CD4-positive, alpha-beta T cell (primary cell): ENCODE measurements at regions not wholly inside any gene's neighbourhood (a gene's known extent, or its start where the extent isn't known, plus 50 kb on each side); places are given as distances from the start of the nearest gene placed in this dataset.

ENCODE experiments used
- ATAC-seq: fragments of 200-7000 bp; cut with Tn5 transposase; one replicate; pipeline ENCODE4 v1.10.0; 2022; ENCODE audit warnings: mild to moderate bottlenecking; ENCODE audit not compliant: poor library complexity
- CTCF ChIA-PET: fragments of 350-600 bp; sonication (Branson Sonifier 250); formaldehyde crosslinking; loops from one replicate; lab custom pipeline; 2021; ENCODE audit warnings: antibody characterized with exemption, inconsistent platforms; lab: Charles Lee
- POLR2A ChIA-PET: fragments of 350-600 bp; sonication (Branson Sonifier 250); formaldehyde crosslinking; loops from one replicate; lab custom pipeline; 2021; ENCODE audit warnings: antibody characterized with exemption, inconsistent platforms; lab: Charles Lee
- DNase-seq, 14 experiments: peaks; one replicate each; pipeline ENCODE4 v3.0.0-alpha.2; 2013 to 2020; ENCODE audit warnings: mixed read lengths in 2 of 14
- H3K27ac ChIP-seq, 2 donors: one replicate each; pipeline versions ENCODE4 v1.5.1 to v1.7.0; 2013; ENCODE audit warnings: low read length in 2 of 2, low read depth in 1 of 2, mild to moderate bottlenecking in 1 of 2
- H3K27me3 ChIP-seq, 2 experiments: 1 replicate in 1 of 2; 2 replicates in 1 of 2; pipeline versions ENCODE4 v1.6.1 to v1.7.0; 2013; ENCODE audit warnings: low read length in 2 of 2, control low read depth in 1 of 2, mild to moderate bottlenecking in 1 of 2, moderate library complexity in 1 of 2; ENCODE audit not compliant: insufficient read depth in 2 of 2, control insufficient read depth in 1 of 2
- H3K36me3 ChIP-seq: one replicate; pipeline ENCODE4 v1.6.1; 2013; ENCODE audit warnings: low read length, control low read depth; ENCODE audit not compliant: insufficient read depth
- H3K4me1 ChIP-seq: one replicate; pipeline ENCODE4 v1.6.1; 2013; ENCODE audit warnings: low read length, control low read depth; ENCODE audit not compliant: insufficient read depth
- H3K4me3 ChIP-seq: one replicate; pipeline ENCODE4 v1.5.1; 2013; ENCODE audit warnings: mild to moderate bottlenecking, low read length, moderate library complexity
- H3K9me3 ChIP-seq, 2 experiments: 1 replicate in 1 of 2; 2 replicates in 1 of 2; pipeline versions ENCODE4 v1.6.1 to v1.7.0; 2013; ENCODE audit warnings: low read length in 2 of 2, mild to moderate bottlenecking in 2 of 2, control low read depth in 1 of 2, moderate library complexity in 1 of 2; ENCODE audit not compliant: control insufficient read depth in 1 of 2, insufficient read depth in 1 of 2
- H3K27ac Mint-ChIP-seq: one replicate; pipeline ENCODE4 v1.8.0; 2020; ENCODE audit warnings: mixed read lengths
- H3K27me3 Mint-ChIP-seq: one replicate; pipeline ENCODE4 v1.8.0; 2021; ENCODE audit warnings: mixed read lengths
- H3K36me3 Mint-ChIP-seq: one replicate; pipeline ENCODE4 v1.8.0; 2021; ENCODE audit warnings: low read depth, mixed read lengths
- H3K4me1 Mint-ChIP-seq: one replicate; pipeline ENCODE4 v1.8.0; 2021; ENCODE audit warnings: low read depth, mixed read lengths
- H3K4me3 Mint-ChIP-seq: one replicate; pipeline ENCODE4 v1.8.0; 2020; ENCODE audit warnings: mild to moderate bottlenecking, mixed read lengths
- H3K9me3 Mint-ChIP-seq: one replicate; pipeline ENCODE4 v1.8.0; 2020; ENCODE audit warnings: mixed read lengths
- intact Hi-C, 2 experiments: fragments of 100-400 bp; cut with DNase I in 1 of 2; cut with micrococcal nuclease in 1 of 2; formaldehyde crosslinking; loops; one replicate each; pipeline versions ENCODE4 v1.15.1 to v1.9.0; 2023 to 2025; cut with DNase I, micrococcal nuclease
- TF ChIP-seq, protein P1 (sequence below): fragments of 200-600 bp; IDR thresholded peaks from one replicate; pipeline ENCODE4 v1.8.0; 2022; ENCODE audit warnings: antibody characterized with exemption, mild to moderate bottlenecking

DNA sequence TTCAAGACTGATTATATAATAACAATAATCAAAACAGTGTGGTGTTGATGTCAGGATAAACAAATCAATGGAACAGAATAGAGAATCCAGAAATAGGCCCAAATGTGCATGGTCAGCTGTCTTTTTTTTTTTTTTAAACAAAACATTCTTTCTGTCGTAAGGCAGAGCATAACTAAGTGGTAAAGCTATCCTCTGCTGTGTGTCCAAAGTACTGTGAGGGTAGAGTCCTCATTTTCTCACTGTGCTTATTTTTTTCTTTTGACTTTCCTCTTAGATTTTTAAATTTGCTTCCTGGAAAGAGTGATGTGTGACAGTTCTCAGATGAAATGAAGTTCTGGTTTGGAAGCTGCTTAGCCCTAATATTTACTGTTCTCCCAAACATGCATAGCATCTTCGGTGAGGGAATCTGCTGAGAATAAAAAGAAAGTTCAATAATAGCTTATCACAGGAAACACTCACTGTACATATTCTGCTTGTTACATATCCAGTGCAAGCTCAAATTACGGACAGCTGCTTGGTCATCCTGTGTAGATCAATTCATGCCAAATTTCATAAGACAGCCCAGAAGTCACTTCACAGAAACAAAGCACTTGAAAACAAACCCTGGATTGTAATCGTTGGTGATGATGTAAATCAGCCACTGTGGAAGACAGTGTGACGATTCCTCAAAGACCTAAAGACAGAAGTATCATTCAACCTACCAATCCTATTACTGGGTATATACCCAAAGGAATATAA lies 423.9 kb downstream of the NEBL start:
- H3K4me3 ChIP-seq = no peak overlapping the region
- no peaks in the 10 kb centered on the region for H3K4me1 Mint-ChIP-seq
- no peak overlapping the region for H3K27ac ChIP-seq
- no peaks in the 10 kb centered on the region for H3K36me3 ChIP-seq
- no peaks in the 10 kb centered on the region for H3K36me3 Mint-ChIP-seq
- intact Hi-C loops = no loop called here
- TF ChIP-seq, protein P1, sequence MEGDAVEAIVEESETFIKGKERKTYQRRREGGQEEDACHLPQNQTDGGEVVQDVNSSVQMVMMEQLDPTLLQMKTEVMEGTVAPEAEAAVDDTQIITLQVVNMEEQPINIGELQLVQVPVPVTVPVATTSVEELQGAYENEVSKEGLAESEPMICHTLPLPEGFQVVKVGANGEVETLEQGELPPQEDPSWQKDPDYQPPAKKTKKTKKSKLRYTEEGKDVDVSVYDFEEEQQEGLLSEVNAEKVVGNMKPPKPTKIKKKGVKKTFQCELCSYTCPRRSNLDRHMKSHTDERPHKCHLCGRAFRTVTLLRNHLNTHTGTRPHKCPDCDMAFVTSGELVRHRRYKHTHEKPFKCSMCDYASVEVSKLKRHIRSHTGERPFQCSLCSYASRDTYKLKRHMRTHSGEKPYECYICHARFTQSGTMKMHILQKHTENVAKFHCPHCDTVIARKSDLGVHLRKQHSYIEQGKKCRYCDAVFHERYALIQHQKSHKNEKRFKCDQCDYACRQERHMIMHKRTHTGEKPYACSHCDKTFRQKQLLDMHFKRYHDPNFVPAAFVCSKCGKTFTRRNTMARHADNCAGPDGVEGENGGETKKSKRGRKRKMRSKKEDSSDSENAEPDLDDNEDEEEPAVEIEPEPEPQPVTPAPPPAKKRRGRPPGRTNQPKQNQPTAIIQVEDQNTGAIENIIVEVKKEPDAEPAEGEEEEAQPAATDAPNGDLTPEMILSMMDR = no peak
- H3K27ac Mint-ChIP-seq = no peak overlapping the region
- no peak overlapping the region for H3K4me3 Mint-ChIP-seq
- no peaks in the 10 kb centered on the region for H3K27me3 Mint-ChIP-seq
- ChIA-PET POLR2A (no interaction called here), CTCF (no interaction called here)
- H3K9me3 ChIP-seq = no peaks in the 10 kb centered on the region
- no peak for ATAC-seq
- no peaks in the 10 kb centered on the region for H3K27me3 ChIP-seq
- peaks cover 3% of the 10 kb centered on the region for H3K9me3 Mint-ChIP-seq
- H3K4me1 ChIP-seq = no peaks in the 10 kb centered on the region
- no peak for DNase-seq

DNA sequence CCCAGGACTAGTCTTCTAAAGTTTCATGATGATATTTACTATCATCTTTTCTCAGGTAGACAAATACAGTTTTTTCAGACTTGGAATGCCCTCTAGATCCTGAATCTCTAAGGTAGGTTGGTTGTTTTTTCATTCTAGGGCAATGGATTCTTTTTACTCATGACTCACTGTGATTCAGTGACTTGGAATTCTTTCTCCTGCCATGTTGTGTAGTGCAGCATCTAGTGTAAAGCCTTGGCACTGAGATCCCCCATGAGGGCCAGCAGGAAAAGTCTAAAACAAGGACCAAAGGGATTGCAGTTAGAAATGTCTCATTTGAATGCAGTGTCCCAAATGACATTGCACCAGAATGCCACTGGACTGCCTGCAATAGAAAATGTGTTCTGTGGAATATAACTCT lies 430.4 kb downstream of the NEBL start:
- H3K27me3 Mint-ChIP-seq = no peaks in the 10 kb centered on the region
- Histone ChIP-seq H3K4me3 (no peak overlapping the region), H3K27me3 (no peaks in the 10 kb centered on the region), H3K27ac (no peak overlapping the region), H3K9me3 (peaks cover 0 to 18% of the 10 kb centered on the region in 2 experiments), H3K36me3 (no peaks in the 10 kb centered on the region), H3K4me1 (no peaks in the 10 kb centered on the region)
- H3K4me1 Mint-ChIP-seq = no peaks in the 10 kb centered on the region
- H3K9me3 Mint-ChIP-seq = peaks cover 5% of the 10 kb centered on the region
- ChIA-PET CTCF (no interaction called here), POLR2A (no interaction called here)
- DNase-seq = no peak
- no peak overlapping the region for H3K4me3 Mint-ChIP-seq
- H3K36me3 Mint-ChIP-seq = no peaks in the 10 kb centered on the region
- no peak overlapping the region for H3K27ac Mint-ChIP-seq
- TF ChIP-seq, protein P1 = no peak
- ATAC-seq = no peak
- intact Hi-C loops = no loop called here

DNA sequence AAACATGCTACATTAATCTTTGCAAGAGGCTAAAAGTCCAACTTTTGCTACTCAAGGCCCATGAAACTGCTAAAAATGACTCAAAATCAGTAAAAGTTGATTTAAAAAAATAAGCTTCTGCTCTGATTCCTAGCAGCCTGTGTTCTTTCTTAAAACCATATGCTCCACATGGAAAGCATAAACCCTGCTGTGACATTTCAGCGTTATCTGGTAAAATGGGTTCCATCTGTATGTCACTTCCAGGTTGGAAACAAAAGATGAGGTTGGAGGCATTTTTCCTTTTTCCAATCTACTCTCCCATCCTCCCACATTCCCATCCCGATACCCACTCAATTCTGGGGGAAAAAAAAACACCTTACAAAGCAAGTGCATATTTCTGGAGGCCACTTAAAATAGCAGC lies 439.5 kb downstream of the NEBL start:
- intact Hi-C loops = no loop called here
- no peaks in the 10 kb centered on the region for H3K4me1 Mint-ChIP-seq
- no peaks in the 10 kb centered on the region for H3K27me3 Mint-ChIP-seq
- POLR2A ChIA-PET = no interaction called here
- Histone ChIP-seq H3K4me1 (no peaks in the 10 kb centered on the region), H3K27ac (no peak overlapping the region), H3K9me3 (no peaks in the 10 kb centered on the region), H3K27me3 (no peaks in the 10 kb centered on the region), H3K4me3 (no peak overlapping the region), H3K36me3 (no peaks in the 10 kb centered on the region)
- TF ChIP-seq, protein P1 = no peak
- H3K4me3 Mint-ChIP-seq = no peak overlapping the region
- H3K9me3 Mint-ChIP-seq = no peaks in the 10 kb centered on the region
- ATAC-seq (no peak), DNase-seq (no peak)
- CTCF ChIA-PET = no interaction called here
- no peaks in the 10 kb centered on the region for H3K36me3 Mint-ChIP-seq
- H3K27ac Mint-ChIP-seq = no peak overlapping the region
